GM18951 (cell line): ENCODE measurements at regions not wholly inside any gene's neighbourhood (a gene's known extent, or its start where the extent isn't known, plus 50 kb on each side); places are given as distances from the start of the nearest gene placed in this dataset.
"Not testable (repeated sequence)": the region's sequence is repeated elsewhere in the genome, so short reads cannot be mapped to it uniquely, and the experiment has no call there.

Source experiments
- POLR2A ChIP-seq: IDR thresholded peaks from 4 replicates; pipeline ENCODE4 v1.6.1; 2011; ENCODE audit warnings: mild to moderate bottlenecking; ENCODE audit not compliant: insufficient read length, insufficient read depth; ENCODE audit errors: extremely low read depth
- in situ Hi-C: fragments of 300-500 bp; cut with MboI; formaldehyde crosslinking; loops from one replicate; pipeline ENCODE4 v1.12.0; 2022; ENCODE audit warnings: low sequenced_read_pairs, mixed read lengths, inconsistent platforms; ENCODE audit not compliant: unreplicated experiment

DNA sequence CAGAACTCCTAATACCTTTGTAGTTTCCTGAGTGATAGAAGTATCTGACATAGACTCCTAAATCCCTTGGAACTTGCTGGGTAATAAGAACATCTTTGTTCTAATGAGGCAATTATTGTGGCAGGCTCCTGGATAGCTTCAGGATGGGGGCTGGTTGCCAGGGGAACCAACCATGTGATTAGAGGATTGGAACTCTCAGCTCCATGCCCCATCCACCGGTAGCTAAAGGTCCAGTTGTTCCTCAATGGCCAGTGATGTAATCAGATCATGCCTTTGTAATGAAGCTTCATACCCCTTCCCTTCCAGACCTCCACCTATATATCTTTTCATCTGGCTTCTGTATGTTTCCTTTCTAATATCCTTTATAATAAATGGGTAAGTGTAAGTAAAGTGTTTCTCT lies 221.2 kb upstream of the ALCAM start:
- no peak for TF ChIP-seq POLR2A
- in situ Hi-C loops, result no loop called here

DNA sequence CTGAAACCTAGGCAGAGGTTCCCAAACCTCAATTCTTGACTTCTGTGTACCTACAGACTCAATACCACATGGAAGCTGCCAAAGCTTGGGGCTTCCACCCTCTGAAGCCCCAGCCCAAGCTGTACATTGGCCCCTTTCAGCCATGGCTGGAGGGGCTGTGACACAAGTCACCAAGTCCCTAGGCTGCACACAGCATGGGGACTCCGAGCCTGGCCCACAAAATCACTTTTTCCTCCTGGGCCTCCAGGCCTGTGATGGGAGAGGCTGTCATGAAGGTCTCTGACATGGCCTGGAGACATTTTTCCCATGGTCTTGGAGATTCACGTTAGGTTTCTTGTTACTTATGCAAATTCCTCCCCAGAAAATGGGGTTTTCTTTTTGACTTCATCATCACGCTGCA lies 217.5 kb upstream of the ALCAM start:
- in situ Hi-C loops, result not testable (repeated sequence)

DNA sequence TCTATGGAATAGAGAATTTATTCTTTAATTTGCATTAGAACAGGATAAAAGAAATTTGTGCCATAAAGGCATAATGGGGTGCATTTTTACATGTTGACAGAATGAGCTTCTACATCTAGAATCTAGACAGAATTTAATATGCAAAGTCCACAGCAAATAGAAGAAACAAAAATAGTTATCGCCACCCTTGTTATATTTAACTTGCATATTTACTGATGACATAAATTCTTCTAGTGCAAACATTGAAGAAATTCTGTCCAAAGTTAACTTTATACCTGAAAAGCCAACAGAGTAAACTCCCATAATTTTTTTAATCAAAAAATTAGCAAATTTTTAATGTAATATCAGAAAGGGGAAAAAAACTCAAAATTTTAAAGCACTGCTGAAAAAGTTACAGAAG lies 213.7 kb upstream of the ALCAM start:
- in situ Hi-C loops, result no loop called here
- TF ChIP-seq POLR2A, result no peak

GRCh38 chr3:105154692-105155091 lies 212.0 kb upstream of the ALCAM start:
- no peak for TF ChIP-seq POLR2A
- in situ Hi-C loops, result no loop called here

GRCh38 chr3:105157067-105157765 lies 209.5 kb upstream of the ALCAM start:
- in situ Hi-C loops, result no loop called here
- TF ChIP-seq POLR2A, result no peak

GRCh38 chr3:105157766-105158085 lies 209.0 kb upstream of the ALCAM start:
- in situ Hi-C loops, result no loop called here
- TF ChIP-seq POLR2A, result no peak

- in situ Hi-C loops, result no loop called here
These were observed 208.4 kb upstream of the ALCAM start for GRCh38 chr3:105158286-105158685.

GRCh38 chr3:105162448-105162847 lies 204.3 kb upstream of the ALCAM start:
- in situ Hi-C loops, result no loop called here
- no peak for TF ChIP-seq POLR2A

More at GRCh38 chr3:105158286-105158685, 208.4 kb upstream of the ALCAM start:
- no peak for TF ChIP-seq POLR2A

DNA sequence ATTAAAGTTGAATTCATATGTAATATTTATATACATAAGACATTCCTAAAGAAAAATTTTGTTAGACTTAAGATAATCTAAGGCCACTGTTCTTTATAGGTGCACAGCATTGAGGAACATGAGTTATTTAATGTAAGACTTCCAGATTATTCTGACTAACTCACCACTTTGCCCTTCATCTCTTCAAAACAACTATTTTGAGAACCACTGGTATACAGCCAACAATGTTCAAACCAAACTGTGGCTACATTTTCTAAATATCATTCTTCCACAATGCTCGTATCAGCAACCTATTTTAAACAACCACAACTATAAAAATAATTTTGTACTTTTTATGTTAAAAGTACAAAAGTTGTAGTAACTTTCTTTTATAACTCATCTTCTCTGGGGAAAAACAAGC lies 199.8 kb upstream of the ALCAM start:
- in situ Hi-C loops, result no loop called here
- TF ChIP-seq POLR2A, result no peak

- no peak for TF ChIP-seq POLR2A
- in situ Hi-C loops, result no loop called here
These were observed 196.3 kb upstream of the ALCAM start for GRCh38 chr3:105170423-105170822.

DNA sequence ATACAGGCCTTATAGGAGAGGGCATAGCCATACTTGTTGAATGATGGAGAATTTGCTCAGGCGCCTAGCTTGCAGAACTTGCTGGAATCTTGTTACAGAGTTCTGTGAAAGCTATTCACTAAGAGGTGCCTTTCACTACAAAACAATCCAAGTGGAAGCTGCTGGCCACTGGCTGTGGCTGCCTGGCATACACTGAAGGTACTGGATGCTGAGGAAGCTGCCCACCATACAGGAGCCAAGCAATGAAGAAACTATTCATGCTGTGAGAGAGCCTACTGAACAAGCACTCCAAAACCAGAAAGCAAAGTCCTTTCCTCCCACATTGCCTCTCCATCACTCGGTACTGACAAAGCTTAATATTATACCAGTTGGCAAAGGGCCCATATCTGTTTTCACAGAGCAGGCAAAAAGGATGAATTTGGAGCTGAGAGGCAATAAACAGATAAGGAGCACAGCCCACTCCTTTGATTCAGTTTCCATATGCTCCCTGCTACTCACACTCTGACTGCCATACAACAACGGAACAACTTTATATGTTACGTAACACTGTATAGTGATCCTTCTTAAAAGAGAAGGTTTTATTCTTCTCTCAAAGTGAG lies 192.6 kb upstream of the ALCAM start:
- in situ Hi-C loops, result no loop called here
- TF ChIP-seq POLR2A, result no peak

DNA sequence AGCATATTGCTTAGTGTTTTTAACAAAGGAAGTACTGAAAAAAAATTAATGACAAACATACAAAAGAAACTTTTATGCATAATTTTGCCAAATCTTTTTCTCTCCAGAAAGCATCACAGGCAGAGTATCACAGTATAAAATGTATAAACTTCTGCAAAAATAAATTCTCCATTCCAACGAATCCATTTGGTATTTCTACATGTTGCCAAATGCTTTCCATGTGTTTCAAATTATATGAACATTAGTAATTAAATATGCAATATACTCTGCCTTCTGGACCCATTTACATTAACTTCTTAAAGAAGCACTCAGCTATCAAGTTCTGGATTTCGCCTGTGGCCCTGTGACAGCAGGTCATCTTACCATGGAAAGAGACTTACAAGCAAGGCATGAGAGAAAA lies 189.1 kb upstream of the ALCAM start:
- TF ChIP-seq POLR2A, result no peak
- in situ Hi-C loops, result no loop called here

DNA sequence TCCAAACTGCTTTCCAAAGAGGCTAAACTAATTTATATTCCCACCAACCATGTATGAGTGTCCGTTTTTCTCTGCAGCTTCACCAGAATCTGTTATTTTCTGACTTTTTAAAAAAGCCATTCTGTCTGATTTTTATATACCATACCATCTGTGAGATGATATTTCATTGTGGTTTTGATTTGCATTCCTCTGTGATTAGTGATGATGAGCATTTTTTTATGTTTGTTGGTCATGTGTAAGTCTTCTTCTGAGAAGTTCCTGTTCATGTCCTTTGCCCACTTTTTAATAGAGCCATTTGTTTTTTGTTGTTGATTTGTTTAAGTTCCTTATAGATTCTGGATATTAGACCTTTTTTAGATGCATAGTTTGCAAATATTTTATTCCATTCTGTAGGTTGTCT lies 179.4 kb upstream of the ALCAM start:
- TF ChIP-seq POLR2A, result no peak
- in situ Hi-C loops, result no loop called here

DNA sequence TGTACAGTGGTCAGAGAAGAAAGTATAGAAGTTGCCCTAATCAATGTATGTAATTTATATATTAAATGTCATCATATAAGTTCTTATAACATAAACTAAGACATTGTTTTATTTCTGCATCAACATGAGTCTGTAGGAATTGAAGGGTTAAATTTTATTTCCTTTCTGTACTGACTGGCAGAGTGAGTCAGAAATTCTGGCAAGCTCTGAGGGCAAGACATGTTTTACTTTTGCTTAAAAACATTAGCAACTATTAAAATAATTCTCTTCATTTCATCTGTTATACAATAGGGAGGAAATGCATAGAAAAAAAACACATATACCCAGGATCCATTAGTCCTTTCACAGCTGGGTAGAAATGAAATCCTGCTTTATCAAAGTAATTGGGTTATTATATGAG lies 171.4 kb upstream of the ALCAM start:
- in situ Hi-C loops, result no loop called here
- no peak for TF ChIP-seq POLR2A

- no peak for TF ChIP-seq POLR2A
- in situ Hi-C loops, result no loop called here
These were observed 168.8 kb upstream of the ALCAM start for GRCh38 chr3:105197863-105198262.
